ENCODE measurements at regions not wholly inside any gene's neighbourhood (a gene's known extent, or its start where the extent isn't known, plus 50 kb on each side); places are given as distances from the start of the nearest gene placed in this dataset.

DNA sequence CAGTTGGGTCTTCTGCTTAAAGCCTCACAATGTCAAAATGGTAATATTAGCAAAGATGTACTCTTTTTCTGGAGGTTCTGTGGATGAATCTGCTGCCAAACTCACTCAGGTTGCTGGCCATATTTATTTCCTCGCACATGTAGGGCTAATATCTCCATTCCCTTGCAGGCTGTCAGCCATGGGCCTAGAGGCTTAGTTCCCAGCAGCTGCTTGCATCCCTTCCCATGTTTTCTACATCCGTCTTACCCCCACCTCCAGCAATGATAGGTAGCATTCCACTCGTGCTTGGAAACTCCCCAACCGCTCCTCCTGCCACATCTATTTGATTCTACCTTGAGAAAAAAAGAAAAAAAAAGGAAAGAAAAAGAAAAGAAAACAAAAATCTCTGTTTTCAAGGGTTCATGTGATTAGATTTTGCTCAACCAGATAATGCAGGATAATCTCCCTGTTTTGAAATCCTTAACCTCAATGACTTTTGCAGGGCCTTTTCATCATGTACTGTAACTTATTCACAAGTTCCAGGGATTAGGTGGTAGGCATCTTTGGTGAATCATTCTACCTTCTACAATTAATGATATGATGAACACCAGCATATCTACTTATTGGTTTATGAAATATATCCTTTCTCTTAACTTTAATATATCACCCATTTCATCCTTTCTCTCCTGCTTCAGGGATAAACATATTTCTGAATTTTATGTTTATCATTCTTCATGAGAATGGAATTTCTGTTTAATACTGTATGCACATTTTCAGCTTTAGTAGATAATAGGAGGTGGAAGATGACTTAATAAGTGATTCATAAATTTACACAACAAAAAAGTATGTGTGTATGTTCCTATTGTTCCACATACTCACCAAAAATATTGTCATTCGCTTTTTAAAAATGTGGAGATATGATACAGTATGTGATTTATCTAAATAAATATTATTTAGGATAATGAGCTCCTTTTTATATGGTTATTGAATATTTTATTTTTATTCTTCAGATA, 931.9 kb downstream of the SLITRK5 start (continued):
- no peak for TF ChIP-seq CREM (CRISPR knock-in tag; IDR thresholded peaks at IDR 0.05)

DNA sequence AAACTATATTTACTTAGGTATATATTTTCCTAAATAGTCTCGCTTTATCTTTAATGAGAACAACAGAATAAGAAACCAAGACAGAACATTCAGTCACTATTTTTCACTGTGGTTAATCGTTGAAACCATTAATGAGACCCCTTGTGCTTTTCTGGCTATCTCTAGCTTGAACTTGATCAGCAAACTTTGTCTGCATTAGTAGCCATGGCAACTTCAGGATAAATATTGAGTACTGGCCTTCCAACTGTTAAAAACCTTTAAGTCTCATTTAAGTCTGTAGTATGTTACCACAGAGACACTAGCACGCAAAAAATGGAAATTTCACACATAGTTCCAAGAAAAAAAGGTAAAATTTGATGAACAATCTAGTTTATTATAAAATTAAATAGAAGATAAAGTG, 946.0 kb downstream of the SLITRK5 start:
- peaks cover 6% of the 10 kb centered on the region for H3K36me3 Mint-ChIP-seq
- ATAC-seq (no peak), DNase-seq (ENCODE audit: low spot score) (no peak)
- ChIA-PET CTCF (no interaction called here), POLR2A (no interaction called here)
- no peak overlapping the region for H3K4me3 Mint-ChIP-seq
- H3K27me3 Mint-ChIP-seq (ENCODE audit: low read depth), result no peaks in the 10 kb centered on the region
- peaks cover 3% of the 10 kb centered on the region; the same call in 1 of the 2 replicates for H3K4me1 Mint-ChIP-seq
- TF ChIP-seq, protein P1, sequence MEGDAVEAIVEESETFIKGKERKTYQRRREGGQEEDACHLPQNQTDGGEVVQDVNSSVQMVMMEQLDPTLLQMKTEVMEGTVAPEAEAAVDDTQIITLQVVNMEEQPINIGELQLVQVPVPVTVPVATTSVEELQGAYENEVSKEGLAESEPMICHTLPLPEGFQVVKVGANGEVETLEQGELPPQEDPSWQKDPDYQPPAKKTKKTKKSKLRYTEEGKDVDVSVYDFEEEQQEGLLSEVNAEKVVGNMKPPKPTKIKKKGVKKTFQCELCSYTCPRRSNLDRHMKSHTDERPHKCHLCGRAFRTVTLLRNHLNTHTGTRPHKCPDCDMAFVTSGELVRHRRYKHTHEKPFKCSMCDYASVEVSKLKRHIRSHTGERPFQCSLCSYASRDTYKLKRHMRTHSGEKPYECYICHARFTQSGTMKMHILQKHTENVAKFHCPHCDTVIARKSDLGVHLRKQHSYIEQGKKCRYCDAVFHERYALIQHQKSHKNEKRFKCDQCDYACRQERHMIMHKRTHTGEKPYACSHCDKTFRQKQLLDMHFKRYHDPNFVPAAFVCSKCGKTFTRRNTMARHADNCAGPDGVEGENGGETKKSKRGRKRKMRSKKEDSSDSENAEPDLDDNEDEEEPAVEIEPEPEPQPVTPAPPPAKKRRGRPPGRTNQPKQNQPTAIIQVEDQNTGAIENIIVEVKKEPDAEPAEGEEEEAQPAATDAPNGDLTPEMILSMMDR (IDR thresholded peaks at IDR 0.05), result no peak
- TF ChIP-seq ZNF317 (CRISPR knock-in tag; IDR thresholded peaks at IDR 0.05; ENCODE audit: borderline replicate concordance, low read depth), result no peak
- H3K9me3 Mint-ChIP-seq, result peaks cover 12% of the 10 kb centered on the region
- H3K27ac Mint-ChIP-seq, result no peak overlapping the region

DNA sequence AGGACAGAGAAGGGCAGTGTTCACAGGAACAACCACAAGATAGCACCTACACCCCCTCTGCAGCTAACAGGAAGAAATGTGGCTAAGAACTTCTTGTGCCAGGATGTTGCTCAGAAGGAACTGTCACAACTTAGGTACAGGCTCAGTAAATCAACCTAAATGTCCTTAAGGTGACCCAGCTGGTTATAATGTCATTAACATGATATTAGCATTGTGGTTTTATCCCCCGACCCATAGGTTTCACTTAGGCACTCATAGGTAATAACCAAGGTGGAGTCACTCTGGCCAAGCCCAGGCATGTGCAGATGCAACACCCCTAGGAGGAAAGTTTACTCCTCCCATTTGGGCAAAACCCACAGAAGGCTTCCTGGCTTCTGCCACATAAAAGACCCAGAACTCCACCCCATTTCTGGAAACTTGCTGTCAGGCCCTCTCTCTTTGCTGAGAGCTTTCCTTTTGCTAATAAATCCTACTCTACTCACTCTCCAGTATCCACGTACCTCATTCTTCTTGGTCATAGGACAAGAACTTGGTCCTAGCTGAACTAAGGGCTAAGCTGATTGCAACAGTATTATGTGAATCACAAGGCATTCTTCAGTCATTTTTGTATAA, 951.3 kb downstream of the SLITRK5 start:
- H3K4me1 Mint-ChIP-seq, result peaks cover 3% of the 10 kb centered on the region; the same call in 1 of the 2 replicates
- ATAC-seq (no peak), DNase-seq (ENCODE audit: low spot score) (no peak)
- H3K9me3 Mint-ChIP-seq, result peaks cover 36% of the 10 kb centered on the region
- peaks cover 20% of the 10 kb centered on the region for H3K36me3 Mint-ChIP-seq
- ChIA-PET CTCF (no interaction called here), POLR2A (no interaction called here)
- no peaks in the 10 kb centered on the region for H3K27me3 Mint-ChIP-seq (ENCODE audit: low read depth)
- H3K27ac Mint-ChIP-seq, result no peak overlapping the region
- H3K4me3 Mint-ChIP-seq, result no peak overlapping the region
- TF ChIP-seq ATF1 (CRISPR knock-in tag; IDR thresholded peaks at IDR 0.05), result no peak
- TF ChIP-seq, protein P2, sequence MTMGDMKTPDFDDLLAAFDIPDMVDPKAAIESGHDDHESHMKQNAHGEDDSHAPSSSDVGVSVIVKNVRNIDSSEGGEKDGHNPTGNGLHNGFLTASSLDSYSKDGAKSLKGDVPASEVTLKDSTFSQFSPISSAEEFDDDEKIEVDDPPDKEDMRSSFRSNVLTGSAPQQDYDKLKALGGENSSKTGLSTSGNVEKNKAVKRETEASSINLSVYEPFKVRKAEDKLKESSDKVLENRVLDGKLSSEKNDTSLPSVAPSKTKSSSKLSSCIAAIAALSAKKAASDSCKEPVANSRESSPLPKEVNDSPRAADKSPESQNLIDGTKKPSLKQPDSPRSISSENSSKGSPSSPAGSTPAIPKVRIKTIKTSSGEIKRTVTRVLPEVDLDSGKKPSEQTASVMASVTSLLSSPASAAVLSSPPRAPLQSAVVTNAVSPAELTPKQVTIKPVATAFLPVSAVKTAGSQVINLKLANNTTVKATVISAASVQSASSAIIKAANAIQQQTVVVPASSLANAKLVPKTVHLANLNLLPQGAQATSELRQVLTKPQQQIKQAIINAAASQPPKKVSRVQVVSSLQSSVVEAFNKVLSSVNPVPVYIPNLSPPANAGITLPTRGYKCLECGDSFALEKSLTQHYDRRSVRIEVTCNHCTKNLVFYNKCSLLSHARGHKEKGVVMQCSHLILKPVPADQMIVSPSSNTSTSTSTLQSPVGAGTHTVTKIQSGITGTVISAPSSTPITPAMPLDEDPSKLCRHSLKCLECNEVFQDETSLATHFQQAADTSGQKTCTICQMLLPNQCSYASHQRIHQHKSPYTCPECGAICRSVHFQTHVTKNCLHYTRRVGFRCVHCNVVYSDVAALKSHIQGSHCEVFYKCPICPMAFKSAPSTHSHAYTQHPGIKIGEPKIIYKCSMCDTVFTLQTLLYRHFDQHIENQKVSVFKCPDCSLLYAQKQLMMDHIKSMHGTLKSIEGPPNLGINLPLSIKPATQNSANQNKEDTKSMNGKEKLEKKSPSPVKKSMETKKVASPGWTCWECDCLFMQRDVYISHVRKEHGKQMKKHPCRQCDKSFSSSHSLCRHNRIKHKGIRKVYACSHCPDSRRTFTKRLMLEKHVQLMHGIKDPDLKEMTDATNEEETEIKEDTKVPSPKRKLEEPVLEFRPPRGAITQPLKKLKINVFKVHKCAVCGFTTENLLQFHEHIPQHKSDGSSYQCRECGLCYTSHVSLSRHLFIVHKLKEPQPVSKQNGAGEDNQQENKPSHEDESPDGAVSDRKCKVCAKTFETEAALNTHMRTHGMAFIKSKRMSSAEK (CRISPR knock-in tag; IDR thresholded peaks at IDR 0.05; ENCODE audit: borderline replicate concordance), result no peak
- no peak for TF ChIP-seq EMX1 (CRISPR knock-in tag; IDR thresholded peaks at IDR 0.05)
- TF ChIP-seq, protein P3, sequence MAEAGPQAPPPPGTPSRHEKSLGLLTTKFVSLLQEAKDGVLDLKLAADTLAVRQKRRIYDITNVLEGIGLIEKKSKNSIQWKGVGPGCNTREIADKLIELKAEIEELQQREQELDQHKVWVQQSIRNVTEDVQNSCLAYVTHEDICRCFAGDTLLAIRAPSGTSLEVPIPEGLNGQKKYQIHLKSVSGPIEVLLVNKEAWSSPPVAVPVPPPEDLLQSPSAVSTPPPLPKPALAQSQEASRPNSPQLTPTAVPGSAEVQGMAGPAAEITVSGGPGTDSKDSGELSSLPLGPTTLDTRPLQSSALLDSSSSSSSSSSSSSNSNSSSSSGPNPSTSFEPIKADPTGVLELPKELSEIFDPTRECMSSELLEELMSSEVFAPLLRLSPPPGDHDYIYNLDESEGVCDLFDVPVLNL (CRISPR knock-in tag; IDR thresholded peaks at IDR 0.05; ENCODE audit: borderline replicate concordance, low read depth), result no peak
- TF ChIP-seq NFYB (CRISPR knock-in tag; conservative IDR thresholded peaks at IDR 0.05; ENCODE audit: low read depth), result no peak
- TF ChIP-seq, protein P4, sequence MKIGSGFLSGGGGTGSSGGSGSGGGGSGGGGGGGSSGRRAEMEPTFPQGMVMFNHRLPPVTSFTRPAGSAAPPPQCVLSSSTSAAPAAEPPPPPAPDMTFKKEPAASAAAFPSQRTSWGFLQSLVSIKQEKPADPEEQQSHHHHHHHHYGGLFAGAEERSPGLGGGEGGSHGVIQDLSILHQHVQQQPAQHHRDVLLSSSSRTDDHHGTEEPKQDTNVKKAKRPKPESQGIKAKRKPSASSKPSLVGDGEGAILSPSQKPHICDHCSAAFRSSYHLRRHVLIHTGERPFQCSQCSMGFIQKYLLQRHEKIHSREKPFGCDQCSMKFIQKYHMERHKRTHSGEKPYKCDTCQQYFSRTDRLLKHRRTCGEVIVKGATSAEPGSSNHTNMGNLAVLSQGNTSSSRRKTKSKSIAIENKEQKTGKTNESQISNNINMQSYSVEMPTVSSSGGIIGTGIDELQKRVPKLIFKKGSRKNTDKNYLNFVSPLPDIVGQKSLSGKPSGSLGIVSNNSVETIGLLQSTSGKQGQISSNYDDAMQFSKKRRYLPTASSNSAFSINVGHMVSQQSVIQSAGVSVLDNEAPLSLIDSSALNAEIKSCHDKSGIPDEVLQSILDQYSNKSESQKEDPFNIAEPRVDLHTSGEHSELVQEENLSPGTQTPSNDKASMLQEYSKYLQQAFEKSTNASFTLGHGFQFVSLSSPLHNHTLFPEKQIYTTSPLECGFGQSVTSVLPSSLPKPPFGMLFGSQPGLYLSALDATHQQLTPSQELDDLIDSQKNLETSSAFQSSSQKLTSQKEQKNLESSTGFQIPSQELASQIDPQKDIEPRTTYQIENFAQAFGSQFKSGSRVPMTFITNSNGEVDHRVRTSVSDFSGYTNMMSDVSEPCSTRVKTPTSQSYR (CRISPR knock-in tag; IDR thresholded peaks at IDR 0.05), result no peak
- TF ChIP-seq, protein P5, sequence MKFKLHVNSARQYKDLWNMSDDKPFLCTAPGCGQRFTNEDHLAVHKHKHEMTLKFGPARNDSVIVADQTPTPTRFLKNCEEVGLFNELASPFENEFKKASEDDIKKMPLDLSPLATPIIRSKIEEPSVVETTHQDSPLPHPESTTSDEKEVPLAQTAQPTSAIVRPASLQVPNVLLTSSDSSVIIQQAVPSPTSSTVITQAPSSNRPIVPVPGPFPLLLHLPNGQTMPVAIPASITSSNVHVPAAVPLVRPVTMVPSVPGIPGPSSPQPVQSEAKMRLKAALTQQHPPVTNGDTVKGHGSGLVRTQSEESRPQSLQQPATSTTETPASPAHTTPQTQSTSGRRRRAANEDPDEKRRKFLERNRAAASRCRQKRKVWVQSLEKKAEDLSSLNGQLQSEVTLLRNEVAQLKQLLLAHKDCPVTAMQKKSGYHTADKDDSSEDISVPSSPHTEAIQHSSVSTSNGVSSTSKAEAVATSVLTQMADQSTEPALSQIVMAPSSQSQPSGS (CRISPR knock-in tag; IDR thresholded peaks at IDR 0.05; ENCODE audit: borderline replicate concordance, low read depth), result no peak
- no peak for TF ChIP-seq ETV6 (CRISPR knock-in tag; IDR thresholded peaks at IDR 0.05)
- no peak for TF ChIP-seq ELF4 (CRISPR knock-in tag; IDR thresholded peaks at IDR 0.05; ENCODE audit: low read depth)
- no peak for TF ChIP-seq TEAD1 (CRISPR knock-in tag; IDR thresholded peaks at IDR 0.05)
- TF ChIP-seq ZNF263 (CRISPR knock-in tag; IDR thresholded peaks at IDR 0.05; ENCODE audit: low read depth), result no peak
- TF ChIP-seq ZNF317 (CRISPR knock-in tag; IDR thresholded peaks at IDR 0.05; ENCODE audit: borderline replicate concordance, low read depth), result no peak
- TF ChIP-seq, protein P6, sequence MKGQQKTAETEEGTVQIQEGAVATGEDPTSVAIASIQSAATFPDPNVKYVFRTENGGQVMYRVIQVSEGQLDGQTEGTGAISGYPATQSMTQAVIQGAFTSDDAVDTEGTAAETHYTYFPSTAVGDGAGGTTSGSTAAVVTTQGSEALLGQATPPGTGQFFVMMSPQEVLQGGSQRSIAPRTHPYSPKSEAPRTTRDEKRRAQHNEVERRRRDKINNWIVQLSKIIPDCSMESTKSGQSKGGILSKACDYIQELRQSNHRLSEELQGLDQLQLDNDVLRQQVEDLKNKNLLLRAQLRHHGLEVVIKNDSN (CRISPR knock-in tag; IDR thresholded peaks at IDR 0.05), result no peak
- TF ChIP-seq ZNF396 (CRISPR knock-in tag; IDR thresholded peaks at IDR 0.05; ENCODE audit: borderline replicate concordance), result no peak
